ENCODE measurements at regions not wholly inside any gene's neighbourhood (a gene's known extent, or its start where the extent isn't known, plus 50 kb on each side); places are given as distances from the start of the nearest gene placed in this dataset.
"Not testable (repeated sequence)": the region's sequence is repeated elsewhere in the genome, so short reads cannot be mapped to it uniquely, and the experiment has no call there.

- DNase-seq (no peak), ATAC-seq (no peak)
- no peaks in the 10 kb centered on the region for H3K4me1 ChIP-seq (ENCODE audit: low read depth)
- no peaks in the 10 kb centered on the region for H3K36me3 ChIP-seq (ENCODE audit: low read depth)
- intact Hi-C loops (cut with DNase I, micrococcal nuclease), result no loop called here
- H3K9me3 ChIP-seq, result peaks cover 16% of the 10 kb centered on the region
- TF ChIP-seq CTCF (IDR thresholded peaks at IDR 0.05), result no peak
- no peak overlapping the region for H3K4me3 ChIP-seq
These were observed 1897.6 kb upstream of the FLRT2 start for GRCh38 chr14:83632375-83632774.

- DNase-seq (no peak), ATAC-seq (no peak)
- intact Hi-C loops (cut with DNase I, micrococcal nuclease), result no loop called here
- H3K4me1 ChIP-seq (ENCODE audit: low read depth), result no peaks in the 10 kb centered on the region
- peaks cover 3% of the 10 kb centered on the region for H3K9me3 ChIP-seq
- H3K4me3 ChIP-seq, result no peak overlapping the region
- H3K36me3 ChIP-seq (ENCODE audit: low read depth), result no peaks in the 10 kb centered on the region
- TF ChIP-seq CTCF (IDR thresholded peaks at IDR 0.05), result no peak
These were observed 1891.0 kb upstream of the FLRT2 start for GRCh38 chr14:83638748-83639504.

GRCh38 chr14:83639505-83639875 is 1890.5 kb upstream of the FLRT2 start:
- H3K9me3 ChIP-seq; H3K36me3 ChIP-seq (ENCODE audit: low read depth); ATAC-seq; intact Hi-C loops (cut with DNase I, micrococcal nuclease); H3K4me3 ChIP-seq; H3K4me1 ChIP-seq (ENCODE audit: low read depth): not testable (repeated sequence)
- DNase-seq, result peak in 1 of 3 donors; percentile 32

GRCh38 chr14:83646228-83646627 is 1883.7 kb upstream of the FLRT2 start:
- intact Hi-C loops (cut with DNase I, micrococcal nuclease), result no loop called here

GRCh38 chr14:83660597-83660996 is 1869.3 kb upstream of the FLRT2 start:
- DNase-seq, result no peak
- no peak for ATAC-seq
- intact Hi-C loops (cut with DNase I, micrococcal nuclease), result no loop called here
- Histone ChIP-seq H3K4me3 (no peak overlapping the region), H3K36me3 (ENCODE audit: low read depth) (no peaks in the 10 kb centered on the region), H3K9me3 (peaks cover 10% of the 10 kb centered on the region), H3K4me1 (ENCODE audit: low read depth) (no peaks in the 10 kb centered on the region)
- TF ChIP-seq CTCF (IDR thresholded peaks at IDR 0.05), result no peak

More at GRCh38 chr14:83646228-83646627, 1883.7 kb upstream of the FLRT2 start:
- no peak for TF ChIP-seq CTCF (IDR thresholded peaks at IDR 0.05)
- ATAC-seq (no peak), DNase-seq (no peak)
- peaks cover 7% of the 10 kb centered on the region for H3K9me3 ChIP-seq
- no peaks in the 10 kb centered on the region for H3K4me1 ChIP-seq (ENCODE audit: low read depth)
- H3K36me3 ChIP-seq (ENCODE audit: low read depth), result no peaks in the 10 kb centered on the region
- no peak overlapping the region for H3K4me3 ChIP-seq

GRCh38 chr14:83664389-83664788 is 1865.6 kb upstream of the FLRT2 start:
- H3K4me1 ChIP-seq (ENCODE audit: low read depth), result no peaks in the 10 kb centered on the region
- H3K36me3 ChIP-seq (ENCODE audit: low read depth), result no peaks in the 10 kb centered on the region
- no peak overlapping the region for H3K4me3 ChIP-seq
- intact Hi-C loops (cut with DNase I, micrococcal nuclease), result no loop called here
- H3K9me3 ChIP-seq, result peaks cover 17% of the 10 kb centered on the region
- no peak for TF ChIP-seq CTCF (IDR thresholded peaks at IDR 0.05)
- ATAC-seq, result no peak
- no peak for DNase-seq

Measured in mucosa of descending colon (tissue), 3 donors.